Choroid plexus epithelial cell (primary cell): ENCODE measurements at regions not wholly inside any gene's neighbourhood (a gene's known extent, or its start where the extent isn't known, plus 50 kb on each side); places are given as distances from the start of the nearest gene placed in this dataset.
A peak's percentile ranks its signal among the peaks of the same experiment; 100 is the strongest.

Experiments
- DNase-seq: peaks from one replicate; pipeline ENCODE4 v3.0.0-alpha.2; 2010; ENCODE audit warnings: low read depth
- H3K4me3 ChIP-seq: 2 replicates; pipeline ENCODE4 v1.5.1; 2011; ENCODE audit warnings: low read depth, mild to moderate bottlenecking, control low read depth, low read length, moderate library complexity
- CTCF ChIP-seq: conservative IDR thresholded peaks from 2 replicates; pipeline ENCODE4 v1.5.1; 2011; ENCODE audit warnings: low read depth, mild to moderate bottlenecking, control low read depth, inconsistent platforms, low read length, moderate library complexity

- DNase-seq: peak; percentile 25
- no peak for TF ChIP-seq CTCF
- no peak overlapping the region for H3K4me3 ChIP-seq
Measured at GRCh38 chr6:113529196-113529595, 327.9 kb upstream of the MARCKS start.

- DNase-seq: no peak
- no peak overlapping the region for H3K4me3 ChIP-seq
- no peak for TF ChIP-seq CTCF
Measured at GRCh38 chr6:113529879-113530278, 327.3 kb upstream of the MARCKS start.

DNA sequence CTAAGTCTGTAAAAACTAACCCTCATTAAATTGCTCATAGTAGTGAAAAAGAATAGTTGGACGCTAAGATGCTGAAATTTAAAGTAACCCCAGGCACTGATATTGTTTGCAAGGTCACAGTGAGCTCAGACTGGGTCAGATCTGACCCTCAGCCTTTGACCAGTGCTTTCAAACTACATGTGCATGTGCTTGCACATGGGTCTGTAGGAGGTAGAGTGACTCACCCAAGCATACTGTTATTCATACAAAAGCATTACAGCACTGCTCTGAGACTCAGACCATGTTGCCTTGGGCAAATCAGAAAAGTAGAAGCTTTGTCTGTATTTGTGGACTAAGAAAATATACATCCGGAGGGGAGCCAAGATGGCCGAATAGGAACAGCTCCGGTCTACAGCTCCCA, 326.4 kb upstream of the MARCKS start:
- DNase-seq: peak; percentile 87
- H3K4me3 ChIP-seq: no peak overlapping the region
- TF ChIP-seq CTCF: no peak

DNA sequence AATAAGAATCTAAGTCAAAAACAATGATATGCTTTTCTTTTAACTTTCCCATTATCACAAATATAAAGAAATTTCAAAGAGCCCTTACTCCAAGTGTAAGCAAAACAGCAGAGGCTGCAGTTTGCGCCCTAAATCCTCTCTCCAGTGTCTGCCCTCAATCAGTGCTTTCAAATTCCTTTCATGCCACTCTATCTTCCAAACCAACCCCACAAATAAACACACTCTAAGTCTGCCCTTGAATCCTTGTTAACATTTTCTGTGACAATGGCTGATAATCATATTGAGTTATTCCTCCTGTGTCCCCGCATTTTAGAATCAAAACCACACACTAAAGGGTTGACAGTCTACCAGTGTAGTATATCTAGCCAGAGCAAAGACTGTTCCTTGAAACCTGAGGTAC, 317.9 kb upstream of the MARCKS start:
- H3K4me3 ChIP-seq: no peak overlapping the region
- peak; percentile 41 for DNase-seq
- no peak for TF ChIP-seq CTCF

DNA sequence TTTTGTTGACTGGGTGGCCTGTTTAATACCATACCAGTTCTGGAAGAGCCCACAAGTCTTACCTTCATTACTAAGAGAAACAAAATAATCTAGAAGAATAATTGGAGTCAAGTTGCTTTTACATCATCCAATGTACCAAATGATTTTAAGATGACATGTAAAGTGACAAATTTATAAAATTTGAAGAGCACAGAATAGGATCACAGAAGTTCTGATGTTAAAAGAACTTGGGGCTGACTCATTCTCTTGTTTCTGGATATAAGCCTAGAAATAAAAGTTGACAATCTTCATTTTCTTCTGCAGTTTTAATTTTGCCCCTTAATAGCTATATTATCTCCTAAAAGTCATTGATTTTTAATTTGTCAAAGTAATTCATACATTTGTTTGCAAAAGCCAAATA, 317.5 kb upstream of the MARCKS start:
- H3K4me3 ChIP-seq: no peak overlapping the region
- DNase-seq: no peak
- no peak for TF ChIP-seq CTCF

DNA sequence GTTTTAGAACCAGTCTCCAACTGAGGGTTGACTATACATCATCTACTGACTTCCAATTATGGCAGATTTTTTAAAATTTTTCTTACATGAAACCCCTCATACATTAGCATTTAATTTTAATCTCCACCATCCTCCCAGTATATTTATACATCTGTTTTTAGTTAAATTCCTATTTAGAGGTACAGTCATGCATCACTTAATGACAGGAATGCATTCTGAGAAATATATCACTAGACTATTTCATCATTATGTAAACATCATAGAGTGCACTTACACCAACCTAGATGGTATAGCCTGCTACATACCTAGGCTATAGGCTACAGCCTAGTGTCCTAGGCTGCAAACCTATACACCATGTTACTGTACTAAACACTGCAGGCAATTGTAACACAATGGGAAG, 316.7 kb upstream of the MARCKS start:
- peak; percentile 28 for DNase-seq
- no peak overlapping the region for H3K4me3 ChIP-seq
- TF ChIP-seq CTCF: no peak

GRCh38 chr6:113551168-113551567, 306.0 kb upstream of the MARCKS start:
- no peak for TF ChIP-seq CTCF
- no peak for DNase-seq
- no peak overlapping the region for H3K4me3 ChIP-seq
